HEK293 (cell line): ENCODE measurements at regions not wholly inside any gene's neighbourhood (a gene's known extent, or its start where the extent isn't known, plus 50 kb on each side); places are given as distances from the start of the nearest gene placed in this dataset.

Experiments
- GLIS2 ChIP-seq: fragments of 450-650 bp; formaldehyde crosslinking; IDR thresholded peaks from 2 replicates; pipeline ENCODE4 v1.5.1; 2016; ENCODE audit warnings: missing biosample characterization, missing genetic modification characterization
- SALL2 ChIP-seq: fragments of 450-650 bp; formaldehyde crosslinking; IDR thresholded peaks from 2 replicates; pipeline ENCODE4 v1.5.0; 2017; ENCODE audit warnings: missing biosample characterization, mild to moderate bottlenecking, missing genetic modification characterization, borderline replicate concordance
- SP3 ChIP-seq: fragments of 450-650 bp; formaldehyde crosslinking; IDR thresholded peaks from 2 replicates; pipeline ENCODE4 v1.5.1; 2016; ENCODE audit warnings: missing biosample characterization, missing genetic modification characterization
- ZNF121 ChIP-seq: fragments of 450-650 bp; formaldehyde crosslinking; IDR thresholded peaks from 2 replicates; pipeline ENCODE4 v1.5.1; 2016; ENCODE audit warnings: missing biosample characterization, missing genetic modification characterization
- ZNF19 ChIP-seq: fragments of 450-650 bp; formaldehyde crosslinking; IDR thresholded peaks from 2 replicates; pipeline ENCODE4; 2016; ENCODE audit warnings: missing biosample characterization, missing genetic modification characterization, low read depth
- ZNF610 ChIP-seq: fragments of 450-650 bp; formaldehyde crosslinking; IDR thresholded peaks from 2 replicates; pipeline ENCODE4 v1.5.1; 2016; ENCODE audit warnings: missing biosample characterization, missing genetic modification characterization, borderline replicate concordance
- ZNF777 ChIP-seq: fragments of 450-650 bp; formaldehyde crosslinking; IDR thresholded peaks from 2 replicates; pipeline ENCODE4 v1.5.1; 2017; ENCODE audit warnings: missing biosample characterization, missing genetic modification characterization, borderline replicate concordance
- TF ChIP-seq, protein P1 (sequence below): fragments of 450-650 bp; formaldehyde crosslinking; IDR thresholded peaks from 2 replicates; pipeline ENCODE4 v1.5.1; 2016; ENCODE audit warnings: missing biosample characterization, missing genetic modification characterization
- TF ChIP-seq, protein P2 (sequence below): sonication (generic); formaldehyde crosslinking; IDR thresholded peaks from 2 replicates; pipeline ENCODE4 v1.8.1; 2022; ENCODE audit warnings: mild to moderate bottlenecking, moderate library complexity, missing genetic modification reagents
- TF ChIP-seq, protein P3 (sequence below): fragments of 450-650 bp; formaldehyde crosslinking; IDR thresholded peaks from 2 replicates; pipeline ENCODE4 v1.5.1; 2016; ENCODE audit warnings: missing biosample characterization, missing genetic modification characterization
- TF ChIP-seq, protein P4 (sequence below): fragments of 450-650 bp; IDR thresholded peaks from 2 replicates; pipeline ENCODE4 v1.5.1; 2018; ENCODE audit warnings: missing biosample characterization, missing genetic modification characterization

DNA sequence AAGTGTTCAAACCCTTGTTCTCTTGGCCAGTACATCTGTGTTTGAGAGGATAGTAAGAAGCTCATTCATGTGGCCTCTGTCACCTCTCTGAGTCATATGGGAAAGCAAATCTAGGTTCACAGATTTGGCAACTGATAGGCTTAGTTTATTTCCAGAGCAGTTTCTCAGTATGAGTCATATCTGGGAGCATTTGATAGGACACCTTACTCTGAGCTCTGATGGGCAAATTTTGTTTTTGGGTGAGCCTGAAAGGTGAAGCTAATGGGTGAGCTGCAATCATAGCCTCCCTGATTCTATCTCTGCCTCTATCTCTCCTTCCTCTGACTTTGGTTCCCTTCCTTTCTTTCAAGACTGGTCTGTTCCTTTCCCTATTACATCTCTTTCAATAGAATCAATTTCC lies 134.4 kb downstream of the S1PR1 start:
- TF ChIP-seq, protein P1, sequence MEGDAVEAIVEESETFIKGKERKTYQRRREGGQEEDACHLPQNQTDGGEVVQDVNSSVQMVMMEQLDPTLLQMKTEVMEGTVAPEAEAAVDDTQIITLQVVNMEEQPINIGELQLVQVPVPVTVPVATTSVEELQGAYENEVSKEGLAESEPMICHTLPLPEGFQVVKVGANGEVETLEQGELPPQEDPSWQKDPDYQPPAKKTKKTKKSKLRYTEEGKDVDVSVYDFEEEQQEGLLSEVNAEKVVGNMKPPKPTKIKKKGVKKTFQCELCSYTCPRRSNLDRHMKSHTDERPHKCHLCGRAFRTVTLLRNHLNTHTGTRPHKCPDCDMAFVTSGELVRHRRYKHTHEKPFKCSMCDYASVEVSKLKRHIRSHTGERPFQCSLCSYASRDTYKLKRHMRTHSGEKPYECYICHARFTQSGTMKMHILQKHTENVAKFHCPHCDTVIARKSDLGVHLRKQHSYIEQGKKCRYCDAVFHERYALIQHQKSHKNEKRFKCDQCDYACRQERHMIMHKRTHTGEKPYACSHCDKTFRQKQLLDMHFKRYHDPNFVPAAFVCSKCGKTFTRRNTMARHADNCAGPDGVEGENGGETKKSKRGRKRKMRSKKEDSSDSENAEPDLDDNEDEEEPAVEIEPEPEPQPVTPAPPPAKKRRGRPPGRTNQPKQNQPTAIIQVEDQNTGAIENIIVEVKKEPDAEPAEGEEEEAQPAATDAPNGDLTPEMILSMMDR (tag by site-specific recombination) = no peak
- TF ChIP-seq, protein P2, sequence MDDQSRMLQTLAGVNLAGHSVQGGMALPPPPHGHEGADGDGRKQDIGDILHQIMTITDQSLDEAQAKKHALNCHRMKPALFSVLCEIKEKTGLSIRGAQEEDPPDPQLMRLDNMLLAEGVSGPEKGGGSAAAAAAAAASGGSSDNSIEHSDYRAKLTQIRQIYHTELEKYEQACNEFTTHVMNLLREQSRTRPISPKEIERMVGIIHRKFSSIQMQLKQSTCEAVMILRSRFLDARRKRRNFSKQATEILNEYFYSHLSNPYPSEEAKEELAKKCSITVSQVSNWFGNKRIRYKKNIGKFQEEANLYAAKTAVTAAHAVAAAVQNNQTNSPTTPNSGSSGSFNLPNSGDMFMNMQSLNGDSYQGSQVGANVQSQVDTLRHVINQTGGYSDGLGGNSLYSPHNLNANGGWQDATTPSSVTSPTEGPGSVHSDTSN (CRISPR knock-in tag) = no peak
- TF ChIP-seq SALL2 (no peak), ZNF610 (tag by site-specific recombination) (no peak), ZNF777 (tag by site-specific recombination) (no peak), GLIS2 (tag by site-specific recombination) (no peak), ZNF19 (tag by site-specific recombination) (no peak), SP3 (tag by site-specific recombination) (no peak), ZNF121 (no peak)
- TF ChIP-seq, protein P3, sequence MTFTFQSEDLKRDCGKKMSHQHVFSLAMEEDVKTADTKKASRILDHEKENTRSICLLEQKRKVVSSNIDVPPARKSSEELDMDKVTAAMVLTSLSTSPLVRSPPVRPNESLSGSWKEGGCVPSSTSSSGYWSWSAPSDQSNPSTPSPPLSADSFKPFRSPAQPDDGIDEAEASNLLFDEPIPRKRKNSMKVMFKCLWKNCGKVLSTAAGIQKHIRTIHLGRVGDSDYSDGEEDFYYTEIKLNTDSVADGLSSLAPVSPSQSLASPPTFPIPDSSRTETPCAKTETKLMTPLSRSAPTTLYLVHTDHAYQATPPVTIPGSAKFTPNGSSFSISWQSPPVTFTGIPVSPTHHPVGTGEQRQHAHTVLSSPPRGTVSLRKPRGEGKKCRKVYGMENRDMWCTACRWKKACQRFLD (tag by site-specific recombination) = no peak
- TF ChIP-seq, protein P4, sequence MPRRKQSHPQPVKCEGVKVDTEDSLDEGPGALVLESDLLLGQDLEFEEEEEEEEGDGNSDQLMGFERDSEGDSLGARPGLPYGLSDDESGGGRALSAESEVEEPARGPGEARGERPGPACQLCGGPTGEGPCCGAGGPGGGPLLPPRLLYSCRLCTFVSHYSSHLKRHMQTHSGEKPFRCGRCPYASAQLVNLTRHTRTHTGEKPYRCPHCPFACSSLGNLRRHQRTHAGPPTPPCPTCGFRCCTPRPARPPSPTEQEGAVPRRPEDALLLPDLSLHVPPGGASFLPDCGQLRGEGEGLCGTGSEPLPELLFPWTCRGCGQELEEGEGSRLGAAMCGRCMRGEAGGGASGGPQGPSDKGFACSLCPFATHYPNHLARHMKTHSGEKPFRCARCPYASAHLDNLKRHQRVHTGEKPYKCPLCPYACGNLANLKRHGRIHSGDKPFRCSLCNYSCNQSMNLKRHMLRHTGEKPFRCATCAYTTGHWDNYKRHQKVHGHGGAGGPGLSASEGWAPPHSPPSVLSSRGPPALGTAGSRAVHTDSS (tag by site-specific recombination) = no peak
